HG02759 (cell line): ENCODE measurements at regions not wholly inside any gene's neighbourhood (a gene's known extent, or its start where the extent isn't known, plus 50 kb on each side); places are given as distances from the start of the nearest gene placed in this dataset.
"Not testable (repeated sequence)": the region's sequence is repeated elsewhere in the genome, so short reads cannot be mapped to it uniquely, and the experiment has no call there.

Source experiments
- ATAC-seq: cut with Tn5 transposase; IDR thresholded peaks from one replicate; pipeline ENCODE4 v1.9.1; 2021; ENCODE audit warnings: mild to moderate bottlenecking, moderate library complexity; ENCODE audit not compliant: unreplicated experiment

DNA sequence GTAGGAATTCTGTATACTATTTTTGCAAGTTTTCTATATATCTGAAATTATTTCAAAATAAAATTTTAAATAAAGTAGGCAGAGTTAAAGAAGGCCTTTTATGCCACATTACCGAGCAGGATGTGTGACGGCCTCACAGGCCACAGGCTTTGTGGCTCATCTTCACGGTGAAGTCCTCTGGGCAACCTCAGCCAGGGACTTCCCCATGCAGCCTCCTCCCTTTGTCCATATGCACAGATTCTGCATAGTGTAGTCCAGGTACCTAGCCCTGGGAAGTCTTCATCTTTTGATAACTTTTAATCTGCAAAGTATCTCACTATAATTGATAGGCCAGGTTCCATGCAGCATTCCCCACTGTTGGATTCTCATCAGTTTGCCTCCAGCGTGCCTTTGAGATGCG, 62.8 kb downstream of the ARHGAP11B start:
- not testable (repeated sequence) for ATAC-seq

DNA sequence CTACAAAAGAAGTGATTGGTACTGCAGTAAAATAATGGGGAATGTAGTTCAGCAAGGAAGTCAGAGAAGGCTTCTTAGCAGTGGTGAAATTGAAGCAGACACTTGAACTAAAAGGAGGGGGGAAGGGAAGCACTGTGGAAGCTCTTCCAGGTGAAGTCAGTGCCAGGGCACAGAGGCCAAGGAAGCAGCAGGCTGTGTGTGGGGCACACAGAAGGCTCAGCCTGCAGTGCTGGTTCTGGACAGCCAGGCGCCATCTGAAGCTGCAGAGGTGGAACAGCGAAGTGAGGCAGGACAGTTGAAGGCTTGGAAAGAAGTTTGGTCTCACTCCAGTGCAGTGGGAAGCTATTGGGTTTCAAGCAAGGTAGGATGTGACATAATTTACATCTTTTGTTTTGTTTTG, 64.2 kb downstream of the ARHGAP11B start:
- not testable (repeated sequence) for ATAC-seq

DNA sequence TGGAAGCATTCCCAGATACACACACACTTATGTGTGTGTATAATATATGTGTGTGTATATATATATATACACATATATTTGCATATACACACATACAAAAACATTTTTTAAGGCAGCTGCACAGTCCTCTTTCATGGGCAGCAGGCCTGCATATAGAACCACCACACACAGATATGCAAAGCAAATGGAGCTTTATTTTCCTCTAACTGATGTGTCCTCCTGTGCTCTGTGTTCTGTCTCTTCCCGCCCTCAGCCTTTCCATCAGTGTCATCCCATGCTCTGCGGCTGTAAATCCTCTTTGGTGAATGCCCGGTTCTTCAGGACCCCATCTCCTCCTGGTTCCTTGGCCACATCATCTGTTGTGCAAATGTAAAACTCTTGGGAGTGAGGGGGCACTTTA, 69.9 kb downstream of the ARHGAP11B start:
- not testable (repeated sequence) for ATAC-seq

DNA sequence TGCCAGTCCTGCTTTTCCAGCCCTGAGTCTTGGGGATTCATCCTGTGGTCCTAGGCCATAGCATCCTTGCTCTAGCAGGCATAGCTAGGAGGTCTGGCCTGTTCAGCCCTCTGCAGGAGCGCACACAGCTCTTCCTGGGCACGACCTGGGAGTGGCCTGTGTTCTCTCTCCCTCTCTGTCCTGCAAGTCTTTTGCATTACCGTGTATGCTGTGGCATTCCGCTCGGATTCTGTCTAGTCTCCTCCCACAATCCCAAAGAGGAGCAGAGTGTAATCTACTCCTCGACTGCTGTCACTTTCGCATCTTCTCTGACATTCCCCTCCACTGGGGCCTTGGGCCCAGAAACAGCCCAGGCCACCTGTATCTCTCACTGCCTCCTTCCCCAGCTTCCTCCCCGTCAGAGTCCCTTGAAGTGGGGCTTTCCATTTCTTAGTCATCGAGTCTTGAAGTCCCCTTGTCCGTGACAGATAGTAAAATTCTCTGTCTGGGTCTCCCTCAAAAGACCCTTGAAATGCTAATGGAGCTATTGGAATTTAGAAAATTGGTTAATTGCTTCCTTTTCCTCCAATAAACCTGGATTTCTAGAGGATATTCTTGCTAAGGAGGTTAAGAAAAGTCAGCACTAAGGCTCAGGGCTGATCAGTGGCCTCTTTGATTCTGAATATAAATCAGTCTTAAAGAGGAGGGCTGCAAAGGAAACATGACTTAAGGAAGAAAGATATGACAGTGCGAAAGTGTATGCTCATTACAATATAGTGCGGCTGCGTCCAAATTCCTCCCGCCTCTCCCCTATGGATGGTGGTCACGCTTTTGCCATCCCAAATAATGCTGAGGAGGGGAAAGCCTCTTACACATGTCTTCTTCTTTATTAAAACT, 70.7 kb downstream of the ARHGAP11B start:
- peak; percentile 82 for ATAC-seq

DNA sequence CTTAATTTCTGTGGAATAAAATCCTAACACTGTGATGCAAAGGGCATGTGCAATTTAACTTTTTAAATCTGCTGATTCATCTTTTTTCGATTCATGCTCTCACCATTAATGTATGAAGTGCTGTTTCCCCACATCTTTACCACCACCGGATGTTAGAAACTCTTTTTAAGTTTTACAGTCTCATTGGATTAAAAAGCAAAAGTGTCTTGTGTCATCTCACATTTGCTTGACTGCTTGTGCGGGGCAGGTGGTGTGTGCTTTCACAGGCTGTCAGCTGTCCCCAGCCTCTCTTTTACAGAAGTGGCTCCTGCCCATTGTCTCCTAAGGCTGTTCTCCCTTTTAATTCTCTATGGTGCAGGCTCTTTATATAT, 71.4 kb downstream of the ARHGAP11B start:
- ATAC-seq = peak; percentile 66

DNA sequence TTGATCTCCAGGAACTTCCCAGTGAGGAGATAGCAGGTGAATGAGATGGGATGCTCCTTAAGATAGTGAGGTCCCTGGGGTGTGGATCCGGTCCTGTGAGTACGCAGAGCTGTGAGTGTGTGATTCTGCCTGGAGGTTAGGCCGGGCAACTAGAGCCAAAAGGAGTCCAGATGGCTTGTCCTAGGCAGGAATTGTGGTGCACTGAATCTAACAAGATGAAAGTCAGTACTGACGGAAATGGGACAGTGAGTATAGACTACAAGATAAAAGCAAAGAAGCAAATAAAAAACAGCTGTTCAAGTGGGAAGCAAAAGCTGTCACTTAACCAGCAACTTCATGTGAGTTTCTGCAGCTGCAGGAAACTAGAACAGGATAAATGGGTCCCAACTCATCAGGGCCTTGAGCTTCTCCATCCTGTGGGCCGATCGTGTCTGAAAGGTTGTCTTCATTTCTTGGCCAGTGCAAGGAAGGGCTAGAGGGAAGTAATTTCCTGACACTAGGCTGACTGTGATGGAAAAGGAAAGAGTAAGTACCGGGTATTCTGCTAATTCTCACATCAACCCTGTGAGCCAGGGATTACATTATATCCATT, 74.2 kb downstream of the ARHGAP11B start:
- not testable (repeated sequence) for ATAC-seq

DNA sequence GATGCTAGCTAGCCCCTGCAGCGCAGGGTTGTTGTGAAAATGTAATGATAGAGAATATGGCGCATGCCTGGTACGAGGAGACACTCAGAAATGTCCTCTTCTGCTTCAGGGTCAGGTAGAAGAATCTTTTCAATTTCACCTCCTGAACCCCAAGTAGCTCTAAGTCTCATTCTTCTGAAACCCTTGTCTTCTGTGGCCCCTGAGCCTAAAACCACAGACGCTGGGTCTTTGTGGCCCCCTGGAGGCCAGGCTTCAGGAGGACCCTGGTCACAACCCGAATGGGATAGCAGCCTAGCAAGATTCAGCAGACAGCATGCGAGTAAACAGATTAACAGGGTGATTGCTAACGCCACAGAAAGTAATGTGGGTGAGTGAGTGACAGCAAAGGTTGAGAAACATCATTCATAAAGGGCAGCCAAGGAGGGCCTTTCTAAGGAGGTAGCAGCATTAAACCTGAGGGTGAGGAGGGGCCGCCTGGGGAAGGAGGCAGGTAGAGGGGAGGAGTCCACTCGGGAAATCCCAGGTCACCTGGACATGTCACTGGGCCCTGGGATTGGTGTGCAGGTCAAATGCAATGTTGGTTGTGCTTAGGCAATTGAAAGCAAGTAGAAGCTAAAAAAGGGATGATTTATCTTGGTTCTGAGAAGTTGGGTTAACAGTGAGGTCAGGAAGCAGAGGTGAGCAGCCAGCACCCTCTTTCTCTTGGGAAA, 82.2 kb downstream of the ARHGAP11B start:
- ATAC-seq = not testable (repeated sequence)

DNA sequence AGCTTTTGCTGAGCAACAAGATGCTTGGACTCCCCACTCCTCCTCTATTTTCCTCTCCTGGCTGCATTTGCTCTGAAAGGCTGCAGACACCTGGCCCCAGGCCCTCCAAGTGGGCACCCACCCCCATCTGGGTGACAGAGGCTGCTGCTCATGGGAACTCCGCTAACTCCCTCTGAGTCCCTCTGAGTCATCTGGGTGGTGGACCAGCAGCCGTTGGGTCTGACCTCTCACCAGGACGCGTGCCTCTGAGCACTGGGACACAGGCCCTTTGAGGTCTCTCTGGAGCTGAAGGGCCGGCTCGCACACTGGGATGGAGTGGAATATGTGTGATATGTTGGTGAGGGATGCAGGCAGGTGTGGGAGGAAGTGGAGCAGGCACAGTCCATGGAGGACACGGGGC, 82.9 kb downstream of the ARHGAP11B start:
- not testable (repeated sequence) for ATAC-seq

DNA sequence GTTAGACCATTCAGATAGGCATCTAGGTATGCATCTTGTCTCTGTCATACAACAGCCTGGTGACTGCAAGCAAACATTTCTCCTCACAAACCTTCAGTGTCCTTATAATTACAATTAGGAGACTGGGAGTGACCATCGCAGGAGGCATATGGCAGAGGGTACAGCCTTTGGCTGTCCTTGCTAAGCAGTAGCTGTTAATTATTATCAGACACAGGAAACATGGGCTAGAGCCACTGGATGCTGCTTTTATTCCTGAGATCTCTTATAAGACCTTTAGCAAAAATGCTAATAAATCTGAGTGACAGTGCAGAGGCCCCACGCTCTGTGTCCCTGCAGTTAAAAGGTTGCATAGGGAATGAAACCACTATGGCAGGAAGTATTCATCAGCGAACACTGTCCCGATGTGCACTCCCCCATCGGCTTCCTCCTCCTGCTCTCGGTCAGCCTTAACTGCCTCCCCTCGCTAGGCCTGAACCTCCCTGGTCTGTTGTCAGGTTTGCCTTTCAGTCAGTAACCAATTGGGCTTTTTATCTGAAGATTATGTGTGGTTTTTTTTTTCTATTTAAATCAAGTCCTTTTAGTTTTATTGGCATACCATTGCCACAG, 92.2 kb downstream of the ARHGAP11B start:
- peak; percentile 73 for ATAC-seq

DNA sequence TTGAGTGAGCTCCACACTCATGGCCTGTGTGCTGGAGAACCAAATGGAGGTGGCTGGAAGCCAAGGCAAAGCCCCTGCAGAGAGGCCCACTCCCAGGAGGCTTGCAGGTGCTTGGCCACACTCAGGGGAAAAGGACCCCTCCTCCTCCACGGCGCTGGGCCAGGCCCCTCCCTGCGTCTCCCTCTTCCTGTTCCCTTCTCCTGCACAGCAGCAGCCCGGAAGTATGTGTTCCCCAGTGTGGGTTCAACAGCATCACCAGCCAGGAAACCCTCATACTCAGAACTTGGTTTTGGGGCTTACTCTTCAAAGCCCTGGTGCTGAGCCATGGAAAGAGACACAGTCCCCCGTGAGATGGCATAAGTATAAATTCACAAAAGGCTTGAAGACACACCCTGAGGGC, 93.4 kb downstream of the ARHGAP11B start:
- not testable (repeated sequence) for ATAC-seq

DNA sequence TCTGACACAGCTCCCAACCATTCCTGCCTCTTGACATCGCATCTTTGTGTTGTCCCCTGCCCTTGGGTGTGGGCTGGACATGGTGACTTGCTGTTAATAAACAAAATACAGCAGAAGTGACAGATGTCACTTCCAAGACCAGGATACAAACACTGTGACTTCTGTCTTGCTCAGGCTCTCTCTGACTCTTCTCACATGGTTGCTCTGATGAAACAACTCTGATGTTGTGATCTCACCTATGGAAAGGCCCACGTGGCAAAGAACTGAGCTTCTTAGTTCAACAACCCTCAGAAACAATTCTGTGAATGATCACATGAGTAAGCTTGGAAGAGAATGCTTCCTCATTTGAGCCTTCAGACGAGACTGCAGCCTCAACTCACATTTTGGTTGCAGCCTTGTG, 94.9 kb downstream of the ARHGAP11B start:
- ATAC-seq = not testable (repeated sequence)

DNA sequence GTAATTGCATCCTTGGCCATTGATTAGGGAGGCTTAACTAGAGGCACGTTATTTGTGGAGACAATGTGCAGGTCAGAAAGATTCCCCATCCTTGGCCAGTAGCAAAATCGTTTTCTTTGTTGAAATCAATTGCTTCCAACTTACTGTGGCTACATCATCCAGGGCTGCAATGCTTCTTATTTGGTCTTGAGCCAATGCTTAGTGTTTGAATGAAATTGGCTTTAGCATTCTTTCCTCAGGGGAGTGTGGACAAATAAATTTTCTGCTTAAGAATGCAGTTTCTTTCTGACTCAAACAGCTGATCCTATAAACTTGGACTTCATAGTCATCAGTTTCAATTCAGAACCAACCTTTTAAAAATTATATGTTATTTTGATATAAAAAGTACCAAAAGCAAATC, 95.6 kb downstream of the ARHGAP11B start:
- not testable (repeated sequence) for ATAC-seq

DNA sequence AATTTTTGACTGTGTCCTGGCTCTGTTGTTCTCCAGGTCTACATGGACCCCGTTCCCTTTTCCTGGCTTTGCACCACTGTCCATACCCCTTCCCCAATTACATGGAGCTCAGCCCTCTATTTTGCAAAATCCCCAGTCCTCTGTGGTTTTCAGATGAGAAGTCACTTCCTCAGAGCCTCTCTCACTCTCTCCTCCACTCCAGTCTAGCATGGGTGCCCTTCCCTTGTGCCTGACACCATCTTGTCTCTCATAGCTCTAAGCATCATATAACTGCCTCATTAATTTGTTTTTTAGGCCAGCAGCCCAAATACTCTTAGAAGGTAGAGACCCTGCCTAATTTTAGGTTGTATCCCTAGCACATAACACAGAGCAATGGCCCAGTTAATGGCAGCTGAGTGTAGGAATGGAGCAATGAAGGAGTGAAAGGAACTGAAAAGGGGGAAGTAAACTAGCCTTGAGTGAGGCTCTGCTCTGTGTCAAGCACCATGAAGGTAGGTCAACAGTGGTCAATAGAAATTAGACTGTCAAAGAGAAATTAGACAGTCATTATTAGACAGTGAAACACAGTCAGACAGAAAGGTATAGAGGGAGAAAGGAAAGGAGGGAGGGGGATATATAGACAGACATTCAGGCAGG, 97.7 kb downstream of the ARHGAP11B start:
- not testable (repeated sequence) for ATAC-seq

DNA sequence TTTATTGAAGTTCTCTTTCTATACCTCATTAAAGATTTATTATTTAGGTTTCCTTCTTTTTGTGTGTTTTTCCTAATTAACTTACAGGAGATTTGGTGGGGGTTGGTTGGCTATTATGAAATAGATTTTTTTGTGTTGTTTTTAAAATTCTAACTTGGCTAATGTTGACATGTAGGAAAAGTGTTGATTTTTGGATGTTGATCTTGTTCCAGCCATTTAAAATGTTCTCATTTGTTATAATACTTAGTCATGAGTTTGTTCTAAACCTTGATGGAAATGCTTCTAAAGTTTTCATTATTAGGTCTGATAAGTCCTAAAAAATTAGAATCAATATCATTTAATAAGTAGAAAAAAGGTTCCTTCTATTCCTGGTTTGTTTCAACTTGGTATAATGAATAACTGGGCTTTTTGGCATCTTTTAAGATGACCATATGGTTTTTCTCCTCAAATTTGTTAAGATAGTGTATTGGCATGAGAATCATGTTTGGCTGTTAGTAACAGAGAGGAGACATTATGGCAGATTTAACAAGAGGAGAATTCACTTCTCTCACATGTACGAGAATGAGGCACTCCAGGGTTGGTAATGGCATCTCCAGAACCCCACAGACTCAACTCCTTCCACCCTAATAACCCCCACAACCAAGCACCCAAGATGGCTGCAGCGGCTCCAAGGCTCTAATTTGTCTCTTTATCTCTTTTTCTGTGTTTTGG, 104.1 kb downstream of the ARHGAP11B start:
- not testable (repeated sequence) for ATAC-seq

DNA sequence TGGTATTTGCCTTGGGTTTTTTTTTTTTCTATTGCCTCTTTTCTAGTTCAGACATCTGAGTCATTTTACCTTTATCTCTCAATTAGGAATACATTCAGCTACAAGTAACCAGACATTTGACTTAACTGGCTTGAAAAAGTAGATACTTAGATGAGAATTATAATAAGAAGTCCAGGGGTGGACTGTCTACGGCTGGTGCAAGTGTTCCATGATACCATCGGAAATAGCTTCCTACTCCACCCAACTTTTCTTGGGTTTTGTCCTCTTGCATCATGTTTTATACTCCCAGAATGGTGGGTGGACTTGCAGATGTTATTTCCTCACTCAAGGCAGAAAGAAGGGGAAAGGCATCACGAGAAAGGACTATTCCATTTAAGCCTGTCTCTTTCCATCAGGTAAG, 104.7 kb downstream of the ARHGAP11B start:
- ATAC-seq = not testable (repeated sequence)

DNA sequence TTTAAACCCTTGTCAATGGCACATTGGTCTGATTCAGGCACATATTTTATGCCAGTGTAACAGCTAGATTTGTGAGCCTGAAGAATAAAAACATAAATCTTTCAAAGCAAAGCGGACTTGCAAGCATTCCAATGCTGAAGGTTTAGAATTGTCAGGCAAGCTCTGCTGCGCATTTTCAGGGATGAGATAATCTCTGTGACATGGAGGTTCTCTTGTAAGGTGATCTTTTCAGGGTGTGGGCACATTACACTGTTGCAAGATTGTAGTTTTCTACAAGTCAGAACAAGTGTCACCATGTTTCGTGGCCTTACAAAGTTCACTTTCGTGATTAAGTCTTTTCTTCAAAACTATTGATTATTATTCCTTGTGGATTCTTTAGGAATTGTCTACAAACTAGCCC, 106.2 kb downstream of the ARHGAP11B start:
- not testable (repeated sequence) for ATAC-seq

DNA sequence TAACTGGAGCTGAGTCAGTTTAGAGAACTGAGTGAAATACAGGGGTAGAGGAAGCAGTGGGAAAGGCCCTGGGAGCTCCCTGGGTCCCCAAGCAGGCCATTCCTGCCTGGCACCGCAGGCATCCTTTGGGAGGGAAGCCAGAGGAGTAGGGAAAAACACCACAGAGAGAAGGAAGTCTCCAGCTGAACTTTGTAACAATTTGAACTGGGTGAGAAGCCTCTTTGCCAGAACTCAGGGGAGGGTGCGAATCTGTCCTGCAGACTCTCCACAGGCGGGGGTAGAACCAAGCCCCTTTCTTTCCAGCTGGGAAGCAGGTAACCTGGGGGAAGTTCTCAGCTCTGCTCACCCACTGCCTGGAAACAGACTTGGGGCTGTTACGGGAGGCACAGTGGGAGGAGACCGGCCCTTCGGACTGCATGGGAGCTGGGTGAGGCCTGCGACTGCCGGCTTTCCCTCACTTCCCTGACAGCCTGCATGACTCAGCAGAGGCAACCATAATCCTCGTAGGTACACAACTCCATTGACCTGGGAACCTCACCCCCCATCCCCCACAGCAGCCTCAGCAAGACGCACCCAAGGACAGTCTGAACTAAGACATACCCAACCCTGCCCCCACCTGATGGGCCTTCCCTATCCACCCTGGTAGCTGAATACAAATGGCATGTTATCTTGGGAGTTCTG, 110.1 kb downstream of the ARHGAP11B start:
- ATAC-seq = not testable (repeated sequence)

DNA sequence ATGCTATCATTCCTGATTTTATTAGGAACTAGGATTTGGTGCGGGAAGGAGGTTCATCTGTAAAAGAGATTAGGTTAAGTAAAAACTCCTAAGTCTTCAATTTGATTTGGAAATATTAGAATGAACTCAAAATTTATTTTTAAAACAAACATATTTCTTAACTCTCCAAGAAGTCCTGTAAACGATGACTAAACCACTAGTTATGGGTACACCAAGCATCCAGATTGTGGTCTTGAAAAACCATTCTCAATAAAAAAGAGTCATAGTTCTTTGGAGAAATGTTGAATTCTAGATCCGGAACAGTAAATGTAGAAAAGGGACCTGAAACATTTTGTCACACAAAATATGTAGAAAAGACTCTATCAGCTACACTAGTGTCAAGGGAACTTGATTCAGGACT, 116.9 kb downstream of the ARHGAP11B start:
- ATAC-seq = not testable (repeated sequence)

DNA sequence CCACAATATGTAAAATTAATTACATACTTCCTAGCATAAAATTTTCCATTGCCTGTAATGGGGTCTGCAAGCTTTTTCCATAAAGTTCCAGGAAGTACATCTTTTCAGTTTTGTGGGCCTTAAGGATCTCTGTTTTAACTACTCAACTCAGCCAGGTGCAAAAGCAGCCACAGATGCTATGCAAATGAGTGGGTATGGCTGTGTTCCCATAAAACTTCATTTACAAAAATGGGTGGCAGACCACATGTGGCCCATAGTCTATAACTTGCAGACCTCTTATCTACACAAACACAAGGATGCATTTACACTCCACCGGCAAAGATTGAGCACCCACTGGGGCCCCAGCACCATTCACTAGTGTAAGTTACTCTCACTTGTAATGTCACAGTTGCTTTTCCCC, 123.1 kb downstream of the ARHGAP11B start:
- ATAC-seq = not testable (repeated sequence)
